Stomach (tissue), 4 donors: ENCODE measurements at regions not wholly inside any gene's neighbourhood (a gene's known extent, or its start where the extent isn't known, plus 50 kb on each side); places are given as distances from the start of the nearest gene placed in this dataset.
"Not testable (repeated sequence)": the region's sequence is repeated elsewhere in the genome, so short reads cannot be mapped to it uniquely, and the experiment has no call there.

Experiments used
- CTCF ChIP-seq, 7 experiments: fragments of 450-650 bp in 4 of 7; fragments of 200-600 bp in 3 of 7; sonication (generic) in 3 of 7; IDR thresholded peaks; one replicate each; pipeline ENCODE4 v1.5.1; 2016 to 2019; ENCODE audit warnings: antibody characterized with exemption in 7 of 7, control low read depth in 2 of 7, mild to moderate bottlenecking in 1 of 7
- EP300 ChIP-seq: sonication (generic); formaldehyde crosslinking; IDR thresholded peaks from one replicate; pipeline ENCODE4 v1.6.1; 2017; ENCODE audit warnings: antibody characterized with exemption
- POLR2A ChIP-seq, 4 donors: fragments of 450-650 bp; IDR thresholded peaks; one replicate each; pipeline ENCODE4 v1.6.1; 2016; ENCODE audit warnings: antibody characterized with exemption in 4 of 4, control low read depth in 2 of 4, mild to moderate bottlenecking in 1 of 4, moderate library complexity in 1 of 4
- POLR2AphosphoS5 ChIP-seq, 3 donors: sonication (generic); formaldehyde crosslinking; IDR thresholded peaks; one replicate each; pipeline ENCODE4 v1.6.1; 2016; ENCODE audit warnings: antibody characterized with exemption in 3 of 3

GRCh38 chr5:17031659-17032277 lies 95.7 kb upstream of the MYO10 start:
- TF ChIP-seq CTCF (IDR thresholded peaks at IDR 0.05); POLR2A (IDR thresholded peaks at IDR 0.05); EP300; POLR2AphosphoS5 (IDR thresholded peaks at IDR 0.05): not testable (repeated sequence)
